ENCODE measurements at regions not wholly inside any gene's neighbourhood (a gene's known extent, or its start where the extent isn't known, plus 50 kb on each side); places are given as distances from the start of the nearest gene placed in this dataset.

- TF ChIP-seq CTCF (IDR thresholded peaks at IDR 0.05) (no peak), POLR2A (IDR thresholded peaks at IDR 0.05) (no peak)
These were observed 231.1 kb downstream of the ARAP2 start for GRCh38 chr4:36013206-36013605.
